RKO (cell line): ENCODE measurements at regions not wholly inside any gene's neighbourhood (a gene's known extent, or its start where the extent isn't known, plus 50 kb on each side); places are given as distances from the start of the nearest gene placed in this dataset.

Experiments used
- DNase-seq: peaks from one replicate; pipeline ENCODE4 v3.0.0-alpha.2; 2016; ENCODE audit warnings: low spot score

DNA sequence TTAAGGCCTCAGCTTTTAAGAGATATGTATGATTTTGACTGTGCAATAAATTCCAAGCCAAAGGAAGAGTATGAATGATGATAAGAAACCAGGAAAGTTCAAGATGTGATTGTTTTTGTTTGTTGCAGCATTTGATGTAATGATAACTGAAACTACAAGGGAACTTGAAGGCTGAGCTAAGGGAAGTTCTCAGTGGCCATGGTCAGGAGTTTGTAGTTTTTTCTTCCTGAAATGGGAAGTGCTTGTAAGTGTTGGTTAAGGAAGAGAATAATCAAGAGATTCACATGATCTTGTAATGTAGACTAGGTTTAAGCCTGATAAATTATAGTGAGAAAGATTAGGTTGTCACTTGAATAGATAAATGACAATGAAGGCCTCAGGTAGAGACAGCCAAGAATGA, 53.4 kb downstream of the PTCHD4 start:
- DNase-seq = no peak

DNA sequence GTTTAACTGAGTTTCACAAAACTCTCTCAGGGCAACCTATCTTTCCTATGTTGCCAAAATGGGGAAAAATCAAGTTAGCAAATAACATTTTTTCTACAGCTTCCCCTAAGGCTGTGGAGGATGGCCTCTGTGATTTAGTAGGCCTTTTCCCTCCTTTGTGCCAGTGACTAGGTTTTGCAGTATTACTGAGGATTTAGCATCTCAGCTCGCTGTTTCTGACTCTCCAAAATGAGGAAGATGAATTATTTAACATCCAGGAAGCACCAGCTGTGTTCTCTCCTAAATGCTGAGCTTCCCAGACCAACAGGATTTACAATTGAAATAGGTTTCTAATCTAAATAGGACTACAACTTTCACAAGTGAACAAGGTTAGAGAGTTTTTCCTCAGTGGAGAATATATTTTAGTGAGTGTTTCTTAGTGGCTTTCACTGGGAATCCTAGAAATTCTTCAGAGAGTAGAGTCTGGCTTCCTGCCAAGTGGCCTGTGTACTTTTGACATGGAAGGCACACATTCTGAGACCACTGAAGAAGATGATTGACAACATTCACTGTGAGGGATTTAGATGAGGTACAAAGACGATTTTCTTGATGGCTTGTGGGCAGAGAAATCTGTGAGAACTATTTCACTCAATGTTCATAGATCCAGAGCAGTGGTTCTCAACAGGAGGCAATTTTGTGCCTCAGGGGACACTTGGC, 62.4 kb downstream of the PTCHD4 start:
- DNase-seq = no peak

DNA sequence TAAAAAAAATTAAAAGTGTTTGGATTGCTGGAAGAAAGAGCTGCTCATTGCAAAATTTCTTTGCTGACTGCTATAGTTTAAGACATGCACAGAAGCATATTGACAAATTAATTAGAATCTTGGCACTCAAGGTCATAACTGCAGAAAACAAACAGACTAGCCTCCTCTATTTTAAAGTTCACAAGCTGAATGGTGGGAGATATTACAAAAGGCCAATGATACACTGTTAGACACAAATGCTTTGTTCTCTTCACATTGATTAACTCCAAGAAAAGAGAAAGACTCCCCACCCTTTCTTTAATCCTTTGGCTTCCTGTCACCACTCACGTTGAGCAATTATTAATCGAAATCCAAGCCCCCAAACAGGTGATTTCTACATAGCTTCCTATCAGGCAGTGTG, 69.1 kb downstream of the PTCHD4 start:
- no peak for DNase-seq

DNA sequence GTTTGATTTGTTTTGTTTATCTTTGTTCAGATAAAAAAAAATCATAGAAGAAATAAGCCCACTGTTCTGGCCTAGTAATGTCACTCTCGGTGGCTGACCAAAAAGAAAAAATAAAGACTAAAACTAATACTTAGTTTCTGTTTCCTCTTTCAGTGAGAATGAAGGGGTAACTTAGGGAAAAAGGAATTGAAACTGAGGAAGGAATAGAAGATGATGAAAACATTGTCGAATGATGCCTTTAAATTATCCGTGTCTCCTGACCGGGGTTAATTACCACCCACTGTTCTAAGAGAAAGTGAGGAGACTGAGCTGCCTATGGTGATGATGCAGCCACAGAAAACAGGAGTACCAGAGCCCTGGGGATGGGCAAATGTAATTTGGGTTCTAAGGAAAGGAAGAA, 73.1 kb downstream of the PTCHD4 start:
- no peak for DNase-seq

DNA sequence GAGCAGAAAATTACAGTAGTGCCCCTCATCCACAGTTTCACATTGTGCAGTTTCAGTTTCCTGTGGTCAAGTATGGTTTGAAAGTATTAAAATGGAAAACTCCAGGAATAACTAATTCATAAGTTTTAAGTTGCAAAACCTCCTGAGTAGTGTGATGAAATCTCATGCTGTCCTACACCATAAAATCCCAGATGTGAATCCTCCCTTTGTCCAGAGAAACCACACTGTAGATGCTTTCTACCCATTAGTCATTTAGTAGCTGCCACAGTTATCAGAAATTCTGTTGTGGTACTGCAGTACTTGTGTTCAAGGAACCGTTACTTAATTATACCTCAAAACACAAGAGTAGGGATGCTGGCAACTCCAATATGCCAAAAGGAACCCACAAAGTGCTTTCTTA, 74.7 kb downstream of the PTCHD4 start:
- no peak for DNase-seq

DNA sequence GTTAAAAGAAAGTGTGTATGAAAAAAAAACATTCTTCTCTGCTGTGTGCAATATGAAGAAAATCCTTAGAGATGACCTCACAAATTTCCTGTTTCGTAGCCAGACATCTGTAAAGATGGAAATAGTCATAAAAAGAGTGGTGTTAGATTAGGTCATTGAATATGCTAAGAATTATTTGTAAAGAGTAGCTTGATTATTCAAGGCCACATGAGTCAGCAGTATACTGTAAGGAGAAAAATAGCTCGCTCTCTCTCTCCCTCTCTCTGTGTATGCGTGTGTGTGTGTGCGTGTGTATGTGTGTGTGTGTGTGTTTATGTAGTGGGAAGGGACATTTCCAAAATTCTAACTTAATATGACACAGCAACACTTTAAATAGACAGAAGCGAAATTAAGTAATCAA, 78.8 kb downstream of the PTCHD4 start:
- DNase-seq = peak; percentile 8

DNA sequence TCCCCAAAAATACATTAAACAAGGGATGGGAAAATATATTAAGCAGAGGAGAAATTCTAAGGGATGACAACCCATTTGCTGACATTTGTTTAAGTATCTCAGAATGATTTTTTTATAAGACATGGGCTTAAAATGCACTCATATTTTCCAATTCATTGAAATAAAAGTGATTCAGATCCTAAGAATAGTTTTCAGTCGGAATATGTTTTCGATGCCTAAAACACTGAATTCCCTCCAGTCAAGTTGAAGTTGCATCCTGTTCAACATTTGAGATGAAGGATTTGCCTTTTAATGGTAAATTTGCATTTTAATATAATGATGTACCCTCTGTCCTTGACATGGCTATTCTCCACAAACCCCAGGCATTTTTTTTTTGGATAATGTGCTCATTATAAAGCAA, 79.3 kb downstream of the PTCHD4 start:
- DNase-seq = no peak

DNA sequence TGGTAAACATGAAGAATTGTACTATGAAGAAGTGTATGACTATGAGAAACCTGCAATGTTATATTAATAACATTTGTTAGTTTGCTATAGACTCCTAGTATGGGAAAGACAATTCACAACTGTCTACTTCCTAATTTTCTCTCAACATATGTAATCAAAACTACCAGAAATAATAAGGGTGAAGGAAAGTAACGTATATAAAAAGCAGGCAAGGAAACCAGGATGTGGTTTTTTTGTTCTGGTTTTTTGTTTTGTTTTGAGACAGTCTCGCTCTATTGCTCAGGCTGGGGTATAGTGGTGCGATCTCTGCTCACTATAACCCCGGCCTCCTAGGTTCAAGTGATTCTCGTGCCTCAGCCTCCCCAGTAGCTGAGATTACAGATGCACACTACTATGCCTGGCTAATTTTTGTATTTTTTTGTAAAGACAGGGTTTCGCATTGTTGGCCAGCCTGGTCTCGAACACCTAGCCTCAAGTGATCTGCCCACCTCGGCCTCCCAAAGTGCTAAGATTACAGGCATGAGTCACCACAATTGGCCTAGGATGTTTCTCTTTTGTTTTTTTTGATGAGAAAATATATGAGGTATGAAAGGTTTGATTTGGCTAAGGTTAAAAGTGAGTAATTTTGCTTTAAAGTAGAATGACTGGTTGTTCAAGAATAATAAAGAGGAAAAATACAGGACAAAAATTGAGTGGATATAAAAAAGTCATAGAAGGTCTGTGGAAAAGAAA, 83.1 kb downstream of the PTCHD4 start:
- DNase-seq = no peak

DNA sequence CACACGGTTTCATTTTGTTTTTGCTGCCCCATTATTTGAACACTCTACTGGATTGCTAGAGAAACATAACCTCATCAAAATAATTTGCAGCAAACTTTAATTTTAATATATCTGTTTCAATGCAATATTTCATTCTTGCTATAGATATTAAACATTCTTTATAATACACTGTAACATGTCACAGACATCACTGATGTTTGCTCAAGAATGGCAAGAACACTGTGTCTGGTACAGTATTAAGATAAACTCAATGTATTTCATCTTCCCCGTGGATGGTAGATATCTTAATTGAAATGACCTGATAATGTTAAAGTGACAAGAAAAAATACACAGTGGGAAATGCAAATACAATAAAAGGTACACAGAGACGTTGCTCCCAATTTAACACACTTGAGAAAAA, 86.0 kb downstream of the PTCHD4 start:
- no peak for DNase-seq

DNA sequence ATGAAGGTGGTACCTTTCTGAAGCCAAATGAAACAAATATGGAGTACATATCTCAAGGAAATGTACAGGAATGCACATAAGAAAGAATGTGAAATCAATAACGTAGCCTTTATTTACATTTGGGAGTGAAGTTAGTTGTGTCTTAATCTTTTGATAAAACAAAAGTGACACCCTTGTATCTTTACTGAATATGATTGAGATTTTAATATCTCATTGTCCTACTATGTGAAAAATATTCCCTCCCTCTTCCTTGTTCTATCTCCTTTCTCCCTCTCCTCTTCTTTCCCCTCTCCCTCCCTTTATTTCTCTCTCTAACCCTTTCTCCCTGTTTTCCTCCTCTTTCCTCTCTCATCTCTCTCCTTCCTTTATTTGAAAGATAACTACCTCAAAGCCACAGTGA, 89.1 kb downstream of the PTCHD4 start:
- no peak for DNase-seq

DNA sequence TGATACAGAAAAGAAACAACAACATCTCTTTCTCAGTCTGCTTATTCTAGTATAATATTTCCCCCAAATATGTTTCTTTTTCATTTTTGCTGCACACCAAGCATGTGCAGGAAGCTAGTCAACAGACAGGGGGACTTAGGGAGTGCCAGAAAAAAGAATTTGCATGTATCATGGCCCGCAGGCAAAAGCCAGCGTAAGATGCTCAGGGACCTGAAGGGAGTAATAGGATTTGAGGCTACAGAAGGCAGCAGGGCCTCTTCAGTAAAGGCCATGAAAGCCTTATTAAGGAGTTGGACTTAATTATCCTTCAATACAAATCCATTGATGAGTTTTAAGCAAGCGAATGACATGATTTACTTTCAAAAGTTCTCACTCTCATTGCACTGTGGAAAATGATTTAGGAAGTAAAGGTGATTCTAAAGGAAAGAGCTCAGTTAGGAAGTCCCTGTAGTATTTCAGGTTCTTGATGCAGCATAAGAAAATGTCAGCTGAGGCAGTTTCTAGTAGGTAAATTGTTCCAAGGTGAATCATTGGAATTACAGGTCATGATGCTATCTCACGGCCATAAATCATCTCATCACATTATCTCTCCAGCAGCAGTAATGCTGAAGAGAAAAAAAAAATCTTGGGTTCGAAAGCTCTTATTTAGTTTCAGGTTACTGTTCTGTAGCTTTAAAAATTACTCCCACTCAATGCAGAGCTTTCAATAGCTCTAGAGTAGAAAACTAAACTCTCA, 94.8 kb downstream of the PTCHD4 start:
- no peak for DNase-seq

DNA sequence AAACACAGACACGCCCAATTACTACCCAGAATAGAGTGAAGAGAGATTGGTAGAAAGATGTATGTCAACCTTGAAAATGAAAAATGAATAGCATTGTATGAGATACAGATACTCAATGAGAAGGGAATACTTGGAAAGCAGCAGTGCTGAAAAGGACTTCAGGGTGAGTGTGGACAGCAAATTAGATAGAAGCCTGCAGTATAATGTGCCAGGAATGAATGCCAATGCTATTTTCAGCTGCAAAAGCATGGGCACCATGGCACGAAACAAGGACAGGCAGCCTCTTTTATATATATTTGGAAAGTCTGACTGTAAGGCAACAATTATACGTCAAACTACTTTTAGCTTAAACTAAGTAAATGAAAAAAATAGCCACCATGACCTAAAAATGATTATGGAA, 118.2 kb downstream of the PTCHD4 start:
- no peak for DNase-seq

DNA sequence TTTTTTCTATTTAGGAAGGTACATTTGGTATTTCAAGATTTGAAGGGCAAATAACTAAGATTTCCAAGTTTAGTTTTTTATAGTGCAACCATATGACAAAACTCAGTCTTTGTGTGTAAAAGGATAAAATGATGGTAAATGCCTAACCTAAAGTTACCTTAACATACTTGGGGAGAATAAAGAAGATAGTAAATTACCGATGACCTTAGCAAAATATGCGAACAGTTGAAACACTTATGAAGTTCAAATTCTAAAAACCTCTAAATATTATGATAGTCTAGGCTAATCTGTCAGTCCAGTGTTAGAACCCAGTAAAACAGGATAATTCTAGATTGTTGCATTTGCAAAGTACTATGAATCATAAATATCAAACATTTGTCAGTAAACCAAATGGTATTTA, 127.5 kb downstream of the PTCHD4 start:
- DNase-seq = no peak

DNA sequence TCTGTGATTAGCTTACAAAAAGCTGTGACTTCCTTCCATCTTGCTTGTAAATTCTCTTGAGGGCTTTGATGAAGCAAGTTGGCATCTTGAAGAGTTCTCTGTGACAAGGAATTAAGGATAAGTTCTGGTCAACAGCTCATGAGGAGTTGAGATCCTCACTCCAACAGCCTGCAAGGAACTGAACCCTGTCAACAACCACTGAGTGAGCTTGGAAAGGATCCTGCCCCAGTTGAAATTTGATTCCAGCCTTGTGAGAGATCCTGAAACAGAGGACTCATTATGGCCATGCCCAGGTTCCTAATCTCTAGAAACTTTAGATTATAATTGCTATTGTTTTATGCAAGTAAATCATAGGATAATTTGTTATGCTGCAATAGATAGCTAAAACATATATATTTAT, 133.7 kb downstream of the PTCHD4 start:
- no peak for DNase-seq

DNA sequence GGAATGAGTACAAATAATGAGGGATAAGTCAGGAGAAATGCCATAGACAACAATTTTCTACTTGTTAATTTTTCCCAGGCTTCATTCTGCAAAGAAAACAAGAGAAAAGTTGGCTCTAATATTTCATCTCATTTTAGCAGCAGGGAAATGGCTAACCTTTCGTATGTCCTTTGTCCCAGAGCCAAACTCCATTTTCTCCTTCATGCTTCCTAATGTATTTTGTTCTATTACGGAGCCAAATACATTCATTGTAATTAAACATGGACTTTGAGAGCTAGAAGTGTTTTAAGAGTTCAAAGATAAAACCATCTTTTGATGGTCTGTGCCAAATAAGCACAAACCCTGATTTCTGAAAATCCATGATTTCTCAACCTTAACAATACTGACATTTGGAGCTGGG, 136.9 kb downstream of the PTCHD4 start:
- DNase-seq = no peak

DNA sequence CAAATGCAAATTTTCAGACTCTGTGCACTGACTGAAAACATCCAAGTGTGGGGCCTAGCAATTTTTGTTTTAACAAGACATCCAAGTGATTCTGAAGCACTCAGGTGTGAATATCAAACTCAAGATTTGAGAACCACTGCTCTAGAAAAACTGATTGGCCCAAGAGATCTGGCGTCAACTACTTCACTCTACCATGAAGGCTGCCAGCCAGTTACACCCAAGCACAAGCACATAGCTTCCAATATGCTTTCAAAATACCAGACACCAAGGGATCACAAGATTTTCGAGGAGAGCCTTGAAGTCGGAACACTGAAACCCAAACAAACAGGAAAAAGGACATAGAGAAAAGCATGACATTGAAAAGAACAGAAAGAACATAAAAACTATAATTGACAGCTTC, 140.2 kb downstream of the PTCHD4 start:
- no peak for DNase-seq

DNA sequence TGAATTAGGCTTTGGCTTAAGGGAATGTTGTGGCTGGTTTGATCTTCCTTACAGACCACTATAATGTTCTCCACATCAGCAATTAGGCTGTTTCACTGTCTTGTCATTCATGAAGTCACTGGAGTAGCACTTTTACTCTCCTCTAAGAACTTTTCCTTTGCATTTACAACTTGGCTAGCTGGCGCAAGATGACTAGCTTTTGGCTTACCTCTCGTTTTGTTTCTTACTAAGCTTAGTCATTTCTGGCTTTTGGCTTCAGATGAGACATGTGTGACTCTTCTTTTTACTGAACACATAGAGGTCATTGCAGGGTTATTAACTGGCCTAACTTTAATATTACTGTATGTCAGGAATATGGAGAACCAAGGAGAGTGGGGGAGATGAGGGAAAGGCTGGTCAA, 143.2 kb downstream of the PTCHD4 start:
- peak; percentile 18 for DNase-seq

DNA sequence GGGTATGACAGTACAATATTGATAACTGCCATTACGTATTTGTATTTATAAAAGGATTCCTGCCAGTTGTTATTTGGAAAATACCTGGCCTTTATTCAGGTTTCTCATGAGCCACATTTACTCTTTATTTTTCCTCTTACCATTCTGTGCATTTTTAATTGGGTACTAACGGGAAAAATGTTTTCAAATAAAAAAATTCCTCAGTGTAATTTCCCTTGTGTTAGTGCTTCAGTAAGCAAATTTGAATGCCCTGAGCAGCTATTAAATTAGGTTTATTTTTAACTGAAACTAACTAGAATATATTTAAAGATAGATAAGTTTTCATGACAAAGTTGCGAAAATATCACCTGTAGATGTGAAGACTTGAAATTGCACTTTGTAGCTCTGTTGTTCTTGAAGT, 146.0 kb downstream of the PTCHD4 start:
- no peak for DNase-seq

DNA sequence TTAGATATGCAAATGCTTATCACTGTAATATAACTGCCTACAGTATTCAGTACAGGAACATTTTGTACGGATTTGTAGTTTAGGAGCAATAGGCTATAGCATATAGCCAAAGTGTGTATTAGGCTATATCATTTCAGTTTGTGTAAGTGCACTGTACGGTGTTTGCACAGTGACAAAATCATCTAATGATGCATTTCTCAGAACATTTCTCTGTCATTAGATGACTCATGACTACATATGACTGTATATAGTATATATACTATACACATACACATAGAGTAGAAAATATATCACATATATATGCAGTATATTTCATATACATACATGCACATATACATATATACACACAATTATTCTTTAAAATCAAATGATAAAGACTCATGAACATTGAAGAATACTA, 158.4 kb downstream of the PTCHD4 start:
- no peak for DNase-seq

DNA sequence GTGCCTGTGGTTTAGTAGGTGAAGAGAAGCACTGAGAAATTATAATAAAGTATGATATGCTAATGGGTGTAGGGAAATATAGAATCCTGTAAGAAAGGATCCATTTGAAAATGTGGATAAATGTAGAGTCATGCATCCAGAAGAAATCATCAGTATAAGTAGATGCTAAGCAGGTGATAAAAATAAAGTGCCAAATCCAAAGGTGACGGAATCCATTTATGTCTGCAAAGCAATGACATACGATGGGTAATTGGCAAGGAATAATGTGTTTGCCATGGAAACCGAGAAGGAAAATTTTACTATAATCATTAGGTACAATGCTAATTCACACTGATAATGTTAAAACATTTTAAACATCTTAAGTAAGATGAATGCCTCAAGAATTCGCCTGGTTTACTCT, 163.0 kb downstream of the OPN5 start:
- DNase-seq = no peak

DNA sequence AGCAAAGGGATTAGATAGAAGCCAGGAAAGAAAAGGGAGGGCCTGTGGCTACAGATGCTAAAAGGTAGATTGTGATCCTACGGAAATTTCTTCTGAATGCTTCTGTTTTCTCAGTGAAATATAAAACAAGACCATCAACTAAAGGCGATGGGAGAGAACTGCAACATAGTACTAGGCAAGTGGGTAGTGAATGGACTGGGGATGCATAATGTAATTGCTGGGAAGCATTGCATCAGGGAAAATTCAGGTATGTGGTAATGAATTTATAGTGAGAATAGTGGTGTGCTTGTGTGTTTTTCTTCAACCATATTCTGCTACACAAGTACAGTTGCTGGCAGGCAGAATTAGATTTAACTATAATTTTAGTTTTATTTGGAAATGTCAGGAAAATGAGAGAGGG, 156.6 kb downstream of the OPN5 start:
- no peak for DNase-seq

DNA sequence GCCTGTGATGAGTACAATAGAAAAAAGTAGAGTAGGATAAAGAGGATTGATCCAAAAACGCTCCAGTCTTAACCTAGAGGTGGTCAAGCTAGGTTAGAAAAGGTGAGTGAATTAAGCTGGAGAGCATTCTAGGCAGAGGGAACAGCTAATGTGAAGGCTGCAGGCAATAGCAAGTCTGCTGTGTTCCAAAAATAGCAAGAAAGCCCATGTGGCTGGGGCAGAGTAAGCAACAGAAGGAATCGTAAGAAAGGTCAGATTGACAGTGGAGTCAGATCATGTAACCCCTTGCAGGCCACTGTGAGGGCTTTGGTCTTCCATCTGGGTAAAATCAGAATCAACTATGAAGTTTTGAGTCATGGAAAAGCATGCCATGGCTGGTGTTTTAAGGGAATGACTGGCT, 155.0 kb downstream of the OPN5 start:
- no peak for DNase-seq

DNA sequence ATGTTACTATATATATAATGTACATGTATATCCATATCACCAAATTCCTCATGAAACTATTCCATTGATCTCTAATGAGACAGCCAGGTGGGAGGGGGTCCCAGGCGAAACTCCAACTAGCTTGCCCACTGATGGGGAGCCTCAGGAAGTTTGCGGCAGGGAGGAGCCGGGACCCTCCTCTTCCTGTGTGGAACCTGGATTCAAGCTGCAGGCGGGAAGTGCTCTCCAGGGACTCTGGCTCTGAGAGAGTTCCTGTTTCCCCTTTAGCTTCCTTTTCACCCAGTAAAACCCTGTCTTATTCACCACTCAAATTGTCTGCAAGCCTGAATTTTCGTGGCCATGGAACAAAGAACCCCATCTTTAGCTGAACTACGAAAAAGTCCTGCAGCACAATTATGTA, 152.2 kb downstream of the OPN5 start:
- no peak for DNase-seq
